ENCODE measurements at regions not wholly inside any gene's neighbourhood (a gene's known extent, or its start where the extent isn't known, plus 50 kb on each side); places are given as distances from the start of the nearest gene placed in this dataset.

- ATAC-seq = no peak
Observed at GRCh38 chr5:142432369-142432863, 107.6 kb upstream of the SPRY4 start.

- ATAC-seq = no peak
Observed at GRCh38 chr5:142428773-142429473, 104.1 kb upstream of the SPRY4 start.

GRCh38 chr5:142428036-142428772 is 103.4 kb upstream of the SPRY4 start:
- no peak for ATAC-seq

DNA sequence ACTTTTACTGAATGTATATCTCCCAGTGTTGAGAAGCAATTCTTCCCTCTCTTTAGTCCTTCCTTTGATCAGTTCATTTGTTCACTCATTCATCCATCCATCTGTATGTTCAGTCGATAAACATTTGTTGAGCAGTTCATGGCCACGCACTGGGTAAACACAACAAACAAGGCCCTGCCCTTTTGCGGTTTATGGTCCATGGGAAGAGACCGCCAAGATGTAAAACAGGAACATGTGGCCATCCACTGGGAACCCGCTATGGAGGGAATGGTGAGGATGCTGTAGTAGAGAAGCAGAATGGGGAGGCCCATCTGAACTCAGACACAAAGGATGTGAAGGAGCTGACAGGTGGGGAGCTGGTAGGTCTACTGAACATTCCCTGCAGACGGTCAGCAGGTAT is 102.7 kb upstream of the SPRY4 start:
- no peak for ATAC-seq

DNA sequence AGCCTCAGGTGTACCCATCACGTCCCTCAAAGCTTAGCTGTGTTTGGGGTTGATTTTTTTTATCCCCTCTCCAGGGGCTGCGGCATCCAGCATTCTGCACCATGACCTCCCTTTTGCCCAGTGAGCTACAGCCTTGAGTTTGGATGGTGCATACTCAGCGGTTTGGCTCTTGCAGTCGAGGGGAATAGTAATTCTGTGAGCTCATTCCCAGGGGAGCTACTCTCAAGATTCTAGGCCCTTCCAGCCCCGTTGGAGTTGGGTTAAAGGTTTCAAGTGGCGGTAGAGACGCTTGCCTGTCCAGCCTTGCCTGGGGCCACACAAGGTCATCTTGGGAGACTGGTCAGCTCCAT is 102.2 kb upstream of the SPRY4 start:
- no peak for ATAC-seq

DNA sequence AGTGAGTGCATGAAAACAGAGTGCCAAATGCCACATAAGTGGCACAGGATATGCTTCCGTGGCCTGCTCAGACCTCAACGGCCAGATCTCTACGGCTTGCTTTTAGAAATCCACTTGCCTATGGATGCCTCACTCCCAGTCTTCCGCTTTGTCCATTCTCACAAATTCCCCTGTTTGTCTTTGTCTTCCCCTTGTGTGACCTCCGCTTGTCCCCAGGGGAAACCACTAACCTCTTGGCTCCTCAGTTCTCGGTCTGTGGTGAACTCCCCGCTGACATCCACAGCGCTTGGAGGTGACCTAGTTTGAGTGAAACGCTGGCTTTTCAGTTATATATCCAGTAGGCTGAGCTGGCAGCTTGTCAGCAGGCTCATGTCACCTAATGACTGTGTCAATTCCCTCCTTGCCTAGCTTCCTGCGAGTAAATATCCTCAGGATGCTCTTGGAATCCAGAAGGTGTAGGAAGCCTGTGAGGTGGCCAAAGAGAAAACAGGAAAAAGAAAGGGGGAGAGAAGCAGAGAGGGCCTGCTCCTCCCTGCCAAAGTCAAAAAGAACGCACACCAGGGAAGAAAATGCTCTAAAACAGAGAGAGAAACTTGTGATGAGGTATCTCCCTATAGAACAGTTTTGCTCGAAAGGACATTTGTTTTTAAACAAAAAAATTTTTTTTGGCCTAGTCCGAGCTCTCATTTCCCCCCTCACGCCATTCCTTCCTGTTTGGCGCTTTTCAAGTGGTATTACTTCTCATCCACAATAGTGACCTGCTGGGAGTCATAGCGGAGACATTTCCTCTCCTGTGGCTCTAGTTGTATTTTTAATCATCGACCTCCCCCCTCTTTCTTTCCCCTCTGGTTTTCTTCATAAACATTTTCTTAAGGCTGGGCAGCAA is 101.6 kb upstream of the SPRY4 start:
- ATAC-seq = peak; percentile 10

DNA sequence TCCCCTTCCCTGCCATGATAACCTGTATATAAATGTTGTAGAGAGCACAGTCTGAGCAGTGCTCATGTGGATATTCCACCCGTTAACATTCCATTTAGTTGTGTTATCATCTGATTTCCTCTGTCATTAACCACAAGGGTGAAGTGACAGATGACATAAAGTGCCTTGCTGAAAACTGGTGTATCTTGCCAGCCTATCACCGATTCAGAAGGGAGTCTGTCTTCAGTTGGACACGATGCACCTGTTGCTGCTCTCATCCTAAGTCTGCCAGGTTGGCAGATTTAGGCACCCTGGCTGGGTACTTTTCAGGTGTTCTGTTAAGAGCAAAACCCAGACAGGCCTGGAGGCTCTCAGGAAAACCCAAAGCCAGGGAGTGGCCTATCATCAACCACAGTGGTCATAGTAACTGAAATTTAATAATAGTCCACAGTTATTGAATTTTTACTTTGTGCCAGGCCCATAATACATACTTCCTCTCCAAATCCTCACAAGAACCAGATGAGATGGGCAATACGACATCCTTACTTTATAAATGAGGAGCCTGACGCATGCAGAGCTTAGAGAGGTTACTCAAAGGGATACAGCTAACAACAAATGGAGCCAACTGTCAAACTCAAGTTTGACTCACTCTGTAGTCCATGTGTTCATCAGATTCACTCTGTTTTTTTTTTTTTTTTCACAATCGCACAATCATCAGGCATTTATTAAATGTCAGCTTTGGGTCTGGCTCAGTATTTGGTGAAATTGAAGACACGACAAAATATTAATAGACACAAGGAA is 100.7 kb upstream of the SPRY4 start:
- ATAC-seq = no peak

- no peak for ATAC-seq
Observed at GRCh38 chr5:142422429-142422828, 97.6 kb upstream of the SPRY4 start.

DNA sequence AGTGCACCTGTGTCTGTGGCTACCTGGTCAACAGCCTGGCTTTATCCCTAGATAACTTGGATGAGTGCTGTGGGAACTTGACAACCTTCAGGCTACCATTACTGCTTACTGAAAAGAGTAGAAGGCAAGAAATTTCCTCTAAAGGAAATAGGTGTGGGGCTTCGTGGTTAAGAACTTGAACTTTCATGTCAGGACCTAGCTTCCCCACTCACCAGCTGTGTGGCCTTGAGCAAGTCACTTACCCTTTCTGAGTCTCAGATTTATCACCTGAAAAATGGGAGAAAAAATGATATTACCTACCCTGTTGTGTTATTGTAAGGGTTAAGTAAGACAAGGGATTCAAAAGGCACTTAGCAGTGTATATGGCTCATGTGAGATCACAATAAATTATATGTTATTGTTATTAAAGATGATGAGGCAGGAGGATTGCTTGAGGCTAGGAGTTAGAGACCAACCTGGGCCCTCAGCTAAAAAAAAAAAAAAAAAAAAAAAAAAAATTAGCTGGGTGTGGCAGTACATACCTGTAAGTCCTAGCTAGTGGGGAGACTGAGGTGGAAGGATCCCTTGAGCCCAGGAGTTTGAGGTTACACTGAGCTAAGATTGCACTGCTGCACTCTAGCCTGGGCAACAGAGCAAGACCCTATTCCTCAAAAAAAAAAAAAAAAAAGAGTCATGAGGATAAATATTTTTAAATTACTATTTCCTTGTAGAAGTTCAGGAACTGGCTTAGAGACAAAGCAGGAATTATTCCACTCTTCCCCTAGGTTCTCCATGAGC is 97.0 kb upstream of the SPRY4 start:
- ATAC-seq = no peak

DNA sequence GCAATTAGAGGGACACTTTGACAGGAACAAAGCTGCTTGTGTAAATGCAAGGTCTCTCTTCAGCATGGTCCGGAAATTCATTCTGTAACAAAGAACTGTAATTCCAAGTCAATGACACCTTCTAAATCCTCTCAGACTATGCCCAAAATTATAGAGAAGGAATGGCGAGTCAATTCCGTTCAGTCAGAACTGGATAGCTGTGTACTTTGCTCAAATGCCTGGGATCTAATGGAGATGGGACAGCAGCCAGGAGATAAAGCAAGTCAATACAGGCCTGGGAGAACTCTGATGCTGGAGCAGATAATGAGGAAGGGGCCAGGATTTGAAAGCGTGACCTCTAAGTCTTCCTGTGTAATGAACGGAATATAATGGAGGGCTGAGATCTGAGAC is 96.4 kb upstream of the SPRY4 start:
- no peak for ATAC-seq

DNA sequence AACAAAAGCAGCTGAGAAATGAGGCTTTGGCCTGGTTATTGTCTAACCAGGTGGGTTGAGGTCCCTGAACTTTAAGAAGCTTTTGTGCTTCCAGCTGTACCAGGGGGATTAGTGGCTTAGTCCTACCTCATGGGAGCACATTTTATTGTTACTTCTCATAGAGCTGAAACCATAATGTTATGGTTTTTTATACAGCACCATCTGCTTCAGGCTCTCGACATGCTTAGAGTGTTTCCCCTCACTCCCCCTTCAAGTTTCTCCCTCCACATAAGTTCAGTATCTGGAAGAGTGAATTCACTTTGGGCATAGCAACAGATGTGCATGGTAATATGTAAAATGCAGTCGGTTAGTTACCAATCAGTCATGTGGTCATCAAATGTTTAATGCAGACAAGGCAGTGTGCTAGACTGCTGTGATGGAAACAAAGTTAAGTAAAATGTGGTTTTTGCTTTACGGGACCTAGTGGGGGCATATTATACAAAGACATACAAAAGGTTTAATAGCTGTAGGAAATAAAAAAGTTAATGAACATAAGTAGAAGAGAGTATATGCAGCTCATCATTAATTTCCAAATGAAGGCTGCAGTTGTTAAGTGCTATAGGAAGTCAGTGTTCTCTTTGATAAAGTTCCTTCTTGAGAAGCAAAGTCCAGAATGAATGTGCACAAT is 95.9 kb upstream of the SPRY4 start:
- no peak for ATAC-seq

DNA sequence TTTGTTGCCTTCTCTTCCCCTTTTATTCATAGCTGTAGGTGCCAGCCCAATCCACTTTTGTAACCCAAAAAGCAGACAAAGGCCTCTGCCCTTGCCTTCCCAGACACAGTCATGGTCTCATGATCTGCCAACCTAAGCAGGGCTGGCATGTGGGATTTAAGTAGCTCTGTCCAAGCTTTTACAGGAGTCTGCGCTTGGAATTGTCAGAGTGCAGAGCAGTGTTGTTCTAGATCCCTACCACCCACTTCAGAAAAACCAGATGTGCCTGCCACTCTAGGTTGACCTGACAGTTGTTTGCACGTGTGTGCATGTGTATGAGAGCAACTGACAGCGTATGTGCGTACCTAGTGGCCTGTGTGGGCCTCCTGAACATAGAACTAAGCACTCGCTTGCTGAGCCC is 87.8 kb upstream of the SPRY4 start:
- no peak for ATAC-seq

- no peak for ATAC-seq
Observed at GRCh38 chr5:142411656-142412425, 87.0 kb upstream of the SPRY4 start.

DNA sequence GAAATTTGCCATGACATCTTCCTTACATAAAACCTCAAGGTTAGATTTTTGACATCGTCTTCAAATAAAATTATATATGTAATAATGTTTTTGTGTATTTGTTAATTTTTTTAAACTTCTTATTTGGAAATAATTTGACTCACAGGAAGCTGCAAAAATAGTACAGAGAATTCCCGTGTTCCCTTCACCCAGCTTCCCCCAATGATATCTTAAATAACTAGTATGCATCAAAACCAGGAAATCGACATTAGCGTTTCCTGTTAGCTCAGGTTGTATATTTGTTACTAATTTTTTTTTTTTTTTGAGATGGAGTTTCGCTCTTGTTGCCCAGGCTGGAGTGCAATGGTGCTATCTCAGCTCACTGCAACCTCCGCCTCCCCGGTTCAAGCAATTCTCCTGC is 86.3 kb upstream of the SPRY4 start:
- ATAC-seq = no peak

- ATAC-seq = no peak
Observed at GRCh38 chr5:142408981-142409481, 84.2 kb upstream of the SPRY4 start.

GRCh38 chr5:142408536-142408935 is 83.7 kb upstream of the SPRY4 start:
- no peak for ATAC-seq

DNA sequence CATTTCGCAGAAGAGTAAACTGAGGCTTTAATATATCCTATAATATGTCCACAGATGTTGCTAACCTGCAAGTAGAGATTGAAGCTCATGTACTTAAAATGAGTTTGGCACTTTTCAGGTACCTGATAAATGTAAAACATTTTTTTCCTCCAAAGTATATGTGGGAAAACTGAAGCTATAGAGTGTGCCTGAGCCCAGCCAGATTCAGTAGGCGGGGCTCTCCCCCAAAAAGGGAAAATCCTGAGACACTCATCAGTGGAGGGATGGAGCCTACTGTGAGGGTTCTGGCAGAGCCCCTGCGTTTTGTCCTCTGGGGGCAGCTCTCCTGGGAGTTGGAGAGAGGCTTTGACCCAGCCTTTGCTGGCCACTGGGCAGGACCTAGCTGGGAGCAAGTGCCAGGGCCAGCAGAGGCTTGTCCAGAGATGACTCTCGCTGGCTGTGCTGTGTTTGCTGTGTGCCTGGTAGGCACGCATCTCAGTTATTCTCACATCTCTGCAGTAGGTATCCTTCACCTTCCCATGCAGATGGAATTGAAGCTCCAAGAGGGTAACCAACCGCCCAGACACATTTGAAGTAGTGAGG is 81.1 kb upstream of the SPRY4 start:
- no peak for ATAC-seq

GRCh38 chr5:142405023-142405422 is 80.2 kb upstream of the SPRY4 start:
- ATAC-seq = no peak

DNA sequence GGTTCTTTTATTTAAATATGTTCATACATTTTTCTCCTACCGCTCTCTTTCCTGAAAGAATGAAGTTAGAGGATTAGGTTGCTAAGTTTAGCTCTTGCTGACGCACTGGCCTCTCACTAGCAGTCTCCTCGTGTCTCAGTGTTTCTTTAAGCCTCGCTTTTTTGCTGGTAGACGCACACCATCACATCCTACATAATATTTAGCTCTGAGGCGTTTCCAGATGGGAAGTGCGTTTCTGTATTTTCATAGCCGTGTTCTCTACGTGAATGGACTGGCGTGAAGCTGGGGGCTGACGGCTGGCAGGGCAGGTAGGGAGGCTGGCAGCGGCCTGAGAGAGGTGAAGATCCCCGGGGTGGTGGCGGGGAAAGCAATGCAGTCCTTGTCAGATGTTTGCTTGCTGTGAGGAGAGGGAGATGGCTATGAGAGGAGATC is 79.2 kb upstream of the SPRY4 start:
- ATAC-seq = no peak

DNA sequence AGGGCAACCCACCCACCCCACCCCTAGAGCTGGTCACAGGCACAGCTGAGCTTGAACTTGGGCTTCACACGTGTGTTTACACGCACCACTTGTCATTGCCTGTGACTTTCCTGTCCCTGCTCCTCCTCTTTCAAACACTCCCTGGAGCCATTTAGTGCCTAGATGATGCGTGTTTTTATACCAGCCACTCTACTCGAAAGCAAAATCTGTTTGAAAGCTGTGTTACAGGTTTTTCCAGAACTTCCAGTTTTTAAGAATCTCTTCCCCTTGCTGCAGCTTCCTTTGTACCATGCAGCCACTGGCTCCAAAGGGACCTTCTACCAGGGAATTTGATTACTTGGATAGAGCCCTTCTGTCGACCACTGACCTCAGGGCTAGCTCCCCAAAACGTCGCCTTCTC is 78.8 kb upstream of the SPRY4 start:
- ATAC-seq = peak; percentile 93

Measured in esophagus mucosa (tissue), 1 donor.